ENCODE measurements at regions not wholly inside any gene's neighbourhood (a gene's known extent, or its start where the extent isn't known, plus 50 kb on each side); places are given as distances from the start of the nearest gene placed in this dataset.

DNA sequence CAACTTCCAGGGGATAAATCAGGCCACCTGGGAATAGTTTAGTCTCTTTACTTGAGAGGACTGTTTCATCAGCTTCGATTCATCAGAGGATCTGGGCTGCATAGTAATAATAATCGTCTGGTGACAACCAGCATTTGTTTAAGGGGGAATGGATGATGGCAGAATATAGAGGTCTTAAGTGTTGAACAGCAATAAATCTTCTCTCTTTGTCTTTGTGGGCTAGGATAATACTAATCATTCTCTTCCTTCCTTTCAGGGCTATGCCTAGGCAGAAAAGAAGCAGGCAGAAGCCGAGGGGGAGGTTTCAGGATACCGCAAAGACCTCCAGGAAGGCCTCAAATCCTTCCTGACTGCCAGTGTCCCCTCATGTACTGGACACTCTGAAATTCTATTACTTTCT is 150.4 kb upstream of the GAREM1 start:
- DNase-seq (ENCODE audit: low read depth in 3 of 3) = no peak

DNA sequence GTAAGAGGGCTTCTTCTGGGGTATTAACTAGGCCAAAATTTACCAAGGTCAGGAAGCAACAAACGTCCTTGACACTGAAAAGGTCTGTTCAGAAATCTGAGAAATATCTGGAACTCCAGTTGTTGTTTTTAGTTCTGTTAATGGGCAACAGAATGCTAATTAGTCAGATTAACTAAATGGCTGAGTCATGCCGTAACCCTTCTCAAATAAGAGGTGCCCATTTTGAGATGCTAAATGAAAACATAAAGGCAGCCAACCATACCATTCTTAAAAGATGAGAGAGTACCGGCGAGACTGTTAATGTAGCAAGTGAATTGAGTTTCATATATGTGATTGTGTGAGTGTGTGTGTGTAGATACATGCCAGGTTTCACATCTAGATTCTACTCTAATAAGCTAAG is 147.9 kb upstream of the GAREM1 start:
- DNase-seq (ENCODE audit: low read depth in 3 of 3) = no peak

DNA sequence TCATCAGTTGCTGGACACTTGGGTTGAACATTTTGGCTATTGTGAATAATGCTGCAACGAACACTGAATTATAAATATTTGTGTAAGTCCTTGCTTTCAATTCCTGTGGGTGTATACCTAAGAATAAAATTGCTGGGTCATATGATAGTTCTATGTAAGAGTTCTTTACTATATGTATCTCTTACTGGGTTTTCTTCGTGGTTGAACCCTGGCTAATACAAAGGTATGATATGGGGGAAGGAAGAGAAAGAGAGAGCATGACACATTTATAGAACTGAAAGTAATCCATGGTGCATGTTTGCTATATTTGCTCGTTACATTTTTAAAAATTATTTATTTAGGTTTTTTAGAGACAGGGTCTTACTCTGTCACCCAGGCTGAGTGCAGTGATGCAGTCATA is 143.1 kb upstream of the GAREM1 start:
- no peak for DNase-seq (ENCODE audit: low read depth in 3 of 3)

DNA sequence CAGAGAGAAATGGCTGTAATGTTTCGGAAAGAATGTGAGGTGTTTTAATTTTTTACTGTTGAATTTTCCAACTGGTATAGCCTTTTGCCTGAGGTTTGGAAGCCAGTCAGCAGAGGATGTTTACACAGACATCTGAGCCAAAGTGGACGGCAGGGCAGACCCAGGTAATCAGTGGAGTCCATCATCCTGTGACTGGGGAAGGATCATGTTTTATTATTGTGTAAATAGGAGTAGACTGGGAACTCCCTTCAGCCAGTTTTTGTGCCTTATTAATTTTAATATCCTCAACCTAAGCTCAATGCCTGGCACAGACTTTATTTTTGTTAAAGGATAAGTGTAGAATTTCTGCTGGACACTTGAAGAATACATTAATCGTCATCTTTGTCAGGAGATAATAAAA is 142.0 kb upstream of the GAREM1 start:
- no peak for DNase-seq (ENCODE audit: low read depth in 3 of 3)

DNA sequence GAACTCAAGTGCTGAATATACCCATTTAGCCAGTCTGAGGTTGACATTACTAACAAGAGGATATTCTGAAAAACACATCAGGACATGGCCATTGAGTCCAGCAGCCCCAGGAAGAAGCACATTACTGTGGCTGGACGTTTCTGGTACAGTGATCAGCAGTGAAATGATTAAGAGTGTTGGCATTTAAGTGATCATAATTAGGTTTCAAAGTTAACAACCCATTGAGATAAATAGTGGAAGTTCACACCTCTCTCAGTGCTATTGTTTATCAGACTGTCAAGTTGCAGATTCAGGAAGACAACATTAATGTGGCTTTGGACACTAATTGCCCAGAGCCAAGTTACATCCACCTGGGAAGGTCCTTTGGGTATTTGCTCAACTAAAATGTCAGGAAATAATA is 139.5 kb upstream of the GAREM1 start:
- no peak for DNase-seq (ENCODE audit: low read depth in 3 of 3)

DNA sequence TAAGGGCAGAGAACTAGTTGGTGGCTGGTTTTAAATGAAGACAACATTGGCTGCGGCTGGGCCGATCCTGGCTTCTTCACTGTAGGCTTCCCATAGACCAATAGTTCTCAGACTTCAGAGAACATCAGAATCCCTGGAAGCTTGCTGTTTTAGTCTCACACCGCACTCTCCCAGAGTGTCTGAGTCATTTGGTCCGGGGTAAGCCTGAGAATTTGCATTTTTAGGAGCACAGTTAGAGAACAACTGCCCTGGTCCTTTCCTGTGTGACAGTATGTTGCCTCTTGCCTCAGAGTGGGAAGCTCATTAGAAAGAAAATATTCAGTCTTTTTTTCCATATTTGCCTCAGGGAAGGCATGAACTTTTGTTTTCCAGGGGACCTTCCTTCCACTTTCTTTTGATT is 137.1 kb upstream of the GAREM1 start:
- DNase-seq (ENCODE audit: low read depth in 3 of 3) = no peak

DNA sequence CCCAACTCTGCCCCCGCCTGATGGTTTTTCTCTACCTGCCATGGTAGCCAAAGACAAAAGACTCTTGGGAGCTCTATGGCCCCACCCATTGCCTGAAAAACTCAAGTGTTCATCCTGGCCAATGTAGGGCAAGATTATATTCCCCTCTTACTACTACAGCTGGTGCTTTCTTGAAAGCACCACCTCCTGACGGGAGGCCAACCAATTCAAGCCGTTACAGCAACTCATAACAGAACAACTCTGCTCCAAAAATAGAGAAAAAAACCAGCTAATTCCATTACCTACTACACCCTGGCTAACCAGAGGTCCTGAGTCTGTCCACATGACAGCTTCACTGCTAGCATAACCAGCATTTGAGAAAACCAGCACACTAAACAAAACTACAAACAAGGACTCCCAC is 127.5 kb upstream of the GAREM1 start:
- DNase-seq (ENCODE audit: low read depth in 3 of 3) = no peak

DNA sequence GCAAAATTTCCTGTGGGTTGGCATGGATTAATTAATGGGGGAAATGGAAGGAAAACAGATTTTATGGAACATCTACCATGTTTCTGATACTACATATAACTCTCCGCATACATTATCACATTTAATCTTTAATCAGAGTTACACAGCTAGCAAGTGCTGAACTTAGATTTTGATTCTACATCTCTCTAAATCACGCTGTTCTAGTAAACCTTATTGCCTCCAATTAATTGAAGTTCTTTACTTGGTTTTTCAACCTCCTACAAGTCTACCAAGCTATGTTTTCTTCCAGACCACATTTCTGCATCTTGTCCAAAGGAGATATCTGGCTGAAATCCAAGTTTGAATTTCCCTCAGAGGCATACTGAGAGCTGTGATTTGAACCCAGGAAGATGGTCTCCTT is 125.8 kb upstream of the GAREM1 start:
- DNase-seq (ENCODE audit: low read depth in 3 of 3) = no peak

DNA sequence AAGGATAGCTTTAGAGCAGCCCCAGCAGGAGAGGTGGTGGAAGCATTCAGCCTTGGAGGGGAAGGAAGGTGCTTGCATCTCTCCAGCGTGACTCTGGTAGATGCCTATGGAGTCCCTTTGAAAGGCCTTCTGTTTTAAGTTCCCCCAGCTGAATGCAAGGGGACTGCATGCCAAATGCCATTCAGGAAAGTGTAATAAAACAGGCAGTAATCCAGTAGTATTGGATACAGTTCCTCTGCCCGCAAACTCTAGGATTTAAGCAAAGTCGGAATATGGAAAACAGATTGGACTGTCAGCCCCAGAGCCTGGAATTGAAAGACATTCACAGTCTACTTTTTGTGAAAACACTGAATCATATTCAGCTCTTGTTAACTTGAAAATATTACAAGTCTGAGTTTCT is 125.2 kb upstream of the GAREM1 start:
- DNase-seq (ENCODE audit: low read depth in 3 of 3) = no peak

DNA sequence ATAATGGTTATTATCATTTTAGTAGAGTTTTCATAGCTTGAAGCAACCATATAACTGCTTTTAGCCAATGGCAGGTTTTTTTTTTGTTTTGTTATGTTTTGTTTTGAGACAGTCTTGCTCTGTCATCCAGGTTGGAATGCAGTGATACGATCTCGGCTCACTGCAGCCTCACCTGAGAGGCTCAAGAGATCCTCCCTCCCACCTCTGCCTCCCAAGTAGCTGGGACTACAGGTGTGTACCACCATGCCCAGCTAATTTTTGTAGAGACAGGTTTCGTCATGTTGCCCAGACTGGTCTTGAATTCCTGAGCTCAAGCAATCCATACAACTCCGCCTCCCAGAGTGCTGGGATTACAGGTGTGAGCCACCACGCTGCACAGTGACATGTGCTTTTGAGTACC is 117.5 kb upstream of the GAREM1 start:
- DNase-seq (ENCODE audit: low read depth in 3 of 3) = no peak

DNA sequence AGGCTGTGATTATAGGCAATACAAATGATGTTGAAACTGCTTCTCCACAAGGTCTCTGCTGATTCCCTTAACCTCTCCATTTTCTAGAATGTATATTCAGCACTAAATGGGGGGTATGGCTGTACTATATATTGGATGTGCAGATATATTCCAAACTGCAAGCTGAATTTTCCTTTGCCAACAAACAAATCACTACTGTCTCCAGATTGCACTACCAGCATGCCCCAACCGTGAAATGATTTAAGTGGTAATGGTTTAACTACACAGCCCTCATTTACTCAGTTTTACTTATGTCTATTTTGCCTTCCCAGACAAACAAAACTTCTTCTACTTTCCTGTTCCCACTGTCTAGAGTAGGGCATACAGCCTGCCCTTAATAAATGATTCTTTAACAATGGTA is 112.7 kb upstream of the GAREM1 start:
- DNase-seq (ENCODE audit: low read depth in 3 of 3) = no peak

DNA sequence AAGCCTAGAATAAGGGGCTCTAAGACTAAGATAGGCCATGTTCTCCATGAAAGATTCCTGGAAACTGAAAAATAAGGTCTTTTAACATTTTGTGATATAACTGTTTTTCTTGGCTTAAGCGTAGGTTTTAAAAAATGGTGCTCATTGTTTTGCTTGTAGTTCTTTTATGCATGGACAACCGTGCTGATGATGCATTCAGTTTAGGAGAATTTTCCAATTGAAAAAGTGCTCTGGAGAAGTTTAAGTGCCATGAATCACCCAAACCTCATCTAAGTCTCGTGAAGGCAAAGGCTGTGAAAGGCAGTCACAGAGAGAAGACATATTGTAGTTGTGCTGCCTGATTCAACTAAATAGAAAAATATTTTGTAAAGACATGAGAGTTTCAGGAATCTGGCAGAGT is 111.8 kb upstream of the GAREM1 start:
- DNase-seq (ENCODE audit: low read depth in 3 of 3) = no peak

DNA sequence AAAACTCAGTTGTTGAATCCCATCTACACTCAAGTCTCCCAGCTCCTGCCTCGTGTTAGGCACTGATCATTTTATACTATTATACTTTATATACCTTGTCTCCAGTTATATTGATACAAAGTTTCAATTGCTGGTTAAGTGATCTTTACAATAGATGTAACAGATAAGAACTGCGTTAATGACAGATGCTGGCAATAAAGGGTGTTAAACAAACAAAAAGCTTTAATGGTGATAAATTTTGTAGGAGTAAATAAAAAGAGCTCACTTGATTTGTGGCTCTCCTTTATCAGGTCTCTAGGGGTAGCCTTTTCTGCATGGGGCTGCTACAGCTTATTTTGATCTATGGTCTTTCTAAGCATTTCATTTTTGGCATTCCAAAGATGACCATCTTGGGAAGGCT is 106.9 kb upstream of the GAREM1 start:
- DNase-seq (ENCODE audit: low read depth in 3 of 3) = no peak

DNA sequence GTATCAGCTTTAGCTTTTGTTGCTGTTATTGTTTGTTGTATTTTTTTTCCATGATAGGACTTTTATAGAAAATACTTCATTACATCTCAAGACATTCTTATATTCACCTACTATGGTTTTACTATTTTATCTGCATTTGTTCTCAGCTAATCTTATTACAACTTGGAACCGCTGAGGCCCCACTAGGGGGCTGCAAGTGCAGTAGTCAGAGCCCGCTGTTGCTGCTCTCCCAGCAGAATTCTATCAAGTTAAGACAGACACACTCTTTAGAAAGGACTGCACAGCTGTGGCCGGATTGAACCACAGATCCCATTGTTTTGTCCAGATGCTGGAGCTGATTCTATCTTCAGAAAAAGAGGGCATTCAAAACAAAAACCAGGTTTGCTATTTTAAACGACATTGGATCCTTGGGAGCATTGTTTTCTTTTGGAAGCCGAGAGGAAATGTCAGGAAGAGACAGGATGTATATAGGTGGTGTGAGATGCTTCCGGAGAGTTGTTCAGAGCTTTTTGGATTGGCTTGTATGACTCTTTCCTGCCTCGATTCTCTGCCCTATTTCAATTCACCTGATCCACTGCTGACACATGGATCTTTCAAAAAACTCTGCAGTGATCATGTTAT is 105.7 kb upstream of the GAREM1 start:
- no peak for DNase-seq (ENCODE audit: low read depth in 3 of 3)

DNA sequence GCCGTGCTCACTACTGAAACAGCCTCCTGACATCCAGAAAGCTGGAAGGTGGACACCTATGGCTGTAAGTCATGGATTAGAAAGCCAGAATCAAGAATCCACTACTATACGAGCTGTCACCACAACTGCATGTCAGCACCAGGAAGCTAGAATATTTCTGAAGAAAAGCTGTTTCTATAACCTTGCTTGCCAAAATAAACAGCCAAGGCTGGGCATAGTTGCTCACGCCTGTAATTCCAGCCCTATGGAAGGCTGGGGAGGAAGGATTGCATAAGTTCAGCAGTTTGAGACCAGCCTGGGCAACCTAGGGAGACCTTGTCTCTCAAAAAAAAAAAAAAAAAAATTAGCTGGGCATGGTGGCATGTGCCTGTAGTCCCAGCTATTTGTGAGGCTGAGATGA is 96.3 kb upstream of the GAREM1 start:
- DNase-seq (ENCODE audit: low read depth in 3 of 3) = no peak

DNA sequence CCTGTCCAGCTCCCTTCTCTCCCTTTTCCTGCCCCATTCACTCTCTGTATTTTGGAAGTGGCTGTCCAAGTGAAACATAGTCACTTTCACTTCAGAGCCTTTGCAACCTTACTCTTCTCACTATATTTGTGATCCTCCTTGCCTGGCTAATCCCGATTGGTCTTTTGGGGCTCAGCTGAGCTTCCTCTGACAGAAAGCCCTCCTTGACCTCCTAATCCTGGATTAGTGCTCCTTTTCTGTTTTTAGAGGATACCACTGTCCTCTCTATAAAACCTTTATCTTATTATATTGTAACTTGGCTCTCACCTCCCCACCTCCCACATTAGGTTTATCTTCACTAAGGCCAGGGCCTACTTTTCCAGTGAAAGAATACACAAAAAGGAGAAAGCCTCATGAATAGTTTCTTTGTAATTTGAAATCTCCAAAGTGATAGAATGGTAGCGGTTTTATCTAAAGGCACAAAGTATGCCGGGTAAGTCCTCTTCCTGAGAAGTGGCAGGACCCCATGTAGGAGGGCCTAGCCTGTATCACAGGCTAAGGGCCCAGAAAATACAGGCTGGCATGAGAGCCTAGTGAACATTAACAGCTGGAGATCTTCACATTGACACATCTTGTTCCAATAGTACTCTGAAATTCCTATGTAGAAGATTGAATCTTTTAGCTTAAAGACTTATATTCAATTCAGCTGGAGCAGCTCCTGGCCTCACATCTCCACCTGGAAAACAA is 83.1 kb upstream of the GAREM1 start:
- no peak for DNase-seq (ENCODE audit: low read depth in 3 of 3)

DNA sequence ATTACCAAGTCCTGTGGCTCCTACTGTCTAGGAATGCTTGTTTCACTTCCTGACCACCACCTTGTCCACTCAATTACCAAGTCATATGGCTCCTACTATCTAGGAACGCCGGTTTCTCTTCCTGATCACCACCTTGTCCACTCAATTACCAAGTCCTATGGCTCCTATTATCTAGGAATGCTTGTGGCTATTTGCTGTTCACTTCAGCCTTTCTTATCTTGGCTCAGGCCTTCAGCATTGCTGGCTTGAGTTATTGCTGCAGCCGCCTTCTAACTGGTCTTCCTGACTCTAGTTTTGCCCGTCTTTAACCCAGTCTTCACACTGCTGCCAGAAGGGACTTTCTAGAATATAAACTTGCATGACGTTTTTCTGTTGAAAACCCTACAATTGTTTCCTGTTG is 82.5 kb upstream of the GAREM1 start:
- DNase-seq (ENCODE audit: low read depth in 3 of 3) = no peak

DNA sequence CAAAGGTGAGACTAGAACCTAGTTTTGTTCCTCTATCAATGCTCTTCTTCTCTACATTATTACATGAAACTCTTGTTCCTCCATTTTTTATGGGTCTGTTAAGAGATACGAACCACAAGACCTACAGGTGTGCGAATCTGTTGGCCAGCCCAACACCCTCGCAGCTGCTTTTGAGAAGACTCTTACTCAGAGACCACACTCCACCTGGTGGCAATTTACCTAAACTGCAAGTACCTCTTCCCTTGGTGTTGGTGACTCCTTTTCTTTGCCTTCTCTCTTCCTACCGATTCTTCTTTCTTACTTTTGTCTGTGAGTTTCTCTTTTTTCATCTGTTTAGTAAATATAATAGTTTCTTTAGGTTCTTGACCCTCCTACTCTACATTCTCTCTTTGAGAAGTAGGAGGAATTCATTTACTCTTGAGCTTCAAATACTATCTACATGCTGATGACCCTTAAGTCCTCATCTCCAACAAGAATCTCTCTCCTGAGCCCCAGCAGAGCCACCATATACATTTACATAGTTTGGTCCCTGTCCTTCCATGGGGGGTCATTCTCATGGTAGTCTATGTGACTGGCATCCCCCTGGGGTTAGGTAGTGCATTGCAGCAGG is 81.8 kb upstream of the GAREM1 start:
- DNase-seq (ENCODE audit: low read depth in 3 of 3) = peak; percentile 22 to 52 (median 23)

DNA sequence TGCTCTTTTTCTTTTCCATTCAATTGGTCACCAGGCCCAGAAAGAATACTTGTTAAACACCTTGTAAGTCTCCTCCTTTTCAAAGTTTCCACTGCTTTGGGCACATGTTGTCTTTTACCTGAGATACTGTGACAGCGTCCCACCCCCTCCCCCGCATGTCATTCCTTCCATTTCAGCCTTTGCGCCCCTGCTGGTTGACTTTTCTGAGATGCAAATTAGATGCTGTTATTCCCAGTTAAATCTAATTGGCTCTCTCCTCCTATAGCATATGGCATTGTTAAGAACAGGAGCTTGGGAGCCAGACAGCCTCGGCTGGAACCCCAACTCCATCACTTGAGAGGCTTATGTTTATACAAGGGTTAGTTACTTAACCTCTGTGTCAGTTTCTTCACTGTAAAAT is 80.3 kb upstream of the GAREM1 start:
- no peak for DNase-seq (ENCODE audit: low read depth in 3 of 3)

DNA sequence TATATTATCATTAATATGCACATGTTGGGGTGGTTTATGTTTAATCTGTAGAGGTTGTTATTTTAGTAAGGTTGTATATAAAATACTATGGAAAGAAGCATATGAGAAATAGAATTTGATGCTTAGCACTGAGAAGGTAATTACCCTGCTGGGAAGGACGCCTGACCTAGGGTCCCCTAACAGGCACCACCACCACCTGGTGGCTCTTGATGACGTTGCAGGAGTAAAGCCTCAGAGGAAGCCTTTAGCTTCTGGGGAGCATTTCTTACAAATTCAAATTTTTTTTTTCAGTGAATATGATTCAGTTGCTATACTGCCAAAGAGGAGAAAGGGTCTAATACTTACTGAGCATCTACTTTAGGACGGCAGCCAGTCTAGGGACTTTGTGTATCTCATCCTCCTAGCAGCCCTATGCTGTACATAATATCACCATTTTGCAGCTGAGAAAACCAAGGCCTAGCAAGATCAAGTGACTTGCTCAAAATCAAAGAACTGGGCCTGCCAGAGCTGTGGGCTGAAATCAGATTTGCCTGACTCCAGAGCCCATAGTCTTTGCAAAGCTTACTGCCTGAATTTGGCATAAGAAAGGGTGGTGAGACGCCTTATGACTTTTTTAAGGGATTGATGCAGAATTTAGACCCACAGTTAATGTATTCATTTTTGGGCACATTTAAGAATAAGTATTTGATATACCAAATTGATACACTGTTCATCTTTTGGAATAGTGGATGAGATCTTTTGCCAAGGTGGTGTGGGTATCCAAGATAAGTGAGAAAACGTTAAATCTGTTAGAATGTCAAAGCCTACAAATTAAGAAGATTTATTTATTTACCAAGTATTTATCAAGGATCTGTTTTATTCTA is 78.8 kb upstream of the GAREM1 start:
- peak; percentile 5 to 45 (median 14) for DNase-seq (ENCODE audit: low read depth in 3 of 3)

DNA sequence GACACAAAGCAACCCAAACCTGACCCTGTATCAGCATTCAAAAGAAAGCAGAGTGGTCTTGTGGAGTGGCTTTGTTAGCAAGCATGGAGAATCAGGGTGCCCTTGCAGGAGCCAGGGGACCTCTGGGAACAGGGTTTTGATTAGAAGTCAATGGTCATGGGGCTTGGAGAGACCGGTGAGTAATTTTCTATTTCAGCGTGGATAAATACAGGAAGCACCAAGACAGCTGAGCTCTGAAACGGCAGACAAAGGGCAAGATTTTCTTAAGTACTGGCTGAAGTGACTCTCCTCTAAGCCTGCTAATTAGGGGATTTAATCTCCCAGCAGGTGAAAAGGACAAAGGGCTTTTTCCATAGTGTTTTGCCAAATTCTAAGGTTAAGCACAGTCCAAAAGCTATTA is 78.0 kb upstream of the GAREM1 start:
- DNase-seq (ENCODE audit: low read depth in 3 of 3) = no peak

DNA sequence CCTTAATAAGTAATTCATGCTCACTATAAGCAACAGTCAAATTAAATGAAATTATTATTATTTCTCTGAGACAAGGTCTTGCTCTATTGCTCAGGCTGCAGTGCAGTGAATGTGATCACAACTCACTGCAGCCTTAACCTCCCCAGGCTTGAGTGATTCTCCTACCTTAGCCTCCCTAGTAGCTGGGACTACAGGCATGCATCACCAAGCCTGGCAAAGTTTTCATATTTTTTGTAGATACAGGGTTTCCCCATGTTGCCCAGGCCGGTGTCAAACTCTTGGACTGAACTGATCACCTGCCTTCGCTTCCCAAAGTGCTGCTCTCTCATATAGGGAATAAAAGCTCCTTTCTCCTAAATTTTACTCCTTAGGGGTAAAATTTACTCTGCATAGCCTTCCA is 74.9 kb upstream of the GAREM1 start:
- DNase-seq (ENCODE audit: low read depth in 3 of 3) = no peak

DNA sequence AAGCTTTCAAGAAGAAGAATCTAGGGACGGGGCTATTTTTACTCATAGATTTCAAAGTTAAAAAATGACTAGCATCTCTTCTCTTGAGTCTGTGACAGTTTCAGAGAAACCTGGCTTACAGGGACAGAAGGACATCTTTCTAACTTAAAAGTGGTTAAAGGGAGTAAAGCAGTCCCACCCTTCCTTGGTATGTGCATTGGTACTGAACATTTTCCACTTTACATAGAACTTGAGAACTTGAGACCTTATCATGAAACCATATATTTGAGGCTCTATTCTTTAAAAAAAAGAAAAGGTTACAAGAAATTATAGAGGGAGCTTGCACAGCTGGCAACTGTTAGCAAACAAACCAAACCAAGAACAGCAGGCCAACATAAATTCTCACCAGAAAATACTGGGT is 73.4 kb upstream of the GAREM1 start:
- no peak for DNase-seq (ENCODE audit: low read depth in 3 of 3)
